ENCODE measurements at regions not wholly inside any gene's neighbourhood (a gene's known extent, or its start where the extent isn't known, plus 50 kb on each side); places are given as distances from the start of the nearest gene placed in this dataset.

- H3F3A ChIP-seq (ENCODE audit: insufficient read depth, low read length) = no peaks in the 10 kb centered on the region
- no peaks in the 10 kb centered on the region for H3K4me1 ChIP-seq (ENCODE audit: insufficient read depth, low read length, severe bottlenecking)
- no peaks in the 10 kb centered on the region for H3K9me2 ChIP-seq (ENCODE audit: low read depth, low read length)
- no peak overlapping the region for H3K4me2 ChIP-seq (ENCODE audit: low read length)
- no peaks in the 10 kb centered on the region for H3K79me2 ChIP-seq (ENCODE audit: insufficient read depth, low read length)
- no peaks in the 10 kb centered on the region for H4K20me1 ChIP-seq (ENCODE audit: insufficient read depth, low read length)
- H2AFZ ChIP-seq (ENCODE audit: low read length) = no peak overlapping the region
- H3K9ac ChIP-seq (ENCODE audit: low read length) = no peak overlapping the region
- no peak overlapping the region for H3K27ac ChIP-seq (ENCODE audit: low read depth, low read length, poor library complexity, severe bottlenecking)
- no peaks in the 10 kb centered on the region for H3K9me3 ChIP-seq (ENCODE audit: low read length)
- H3K36me3 ChIP-seq (ENCODE audit: insufficient read depth, low read length) = no peaks in the 10 kb centered on the region
- H3K27me3 ChIP-seq (ENCODE audit: insufficient read depth, low read length) = no peaks in the 10 kb centered on the region
- TF ChIP-seq EZH2 (IDR thresholded peaks at IDR 0.05; ENCODE audit: borderline replicate concordance, low read length) (no peak), CTCF (IDR thresholded peaks at IDR 0.05; ENCODE audit: low read length) (no peak)
- no peak overlapping the region for H3K4me3 ChIP-seq (ENCODE audit: low read depth, low read length, poor library complexity, severe bottlenecking)
These were observed 470.0 kb downstream of the EBF1 start for GRCh38 chr5:158629591-158630312.

- H3K9me2 ChIP-seq (ENCODE audit: low read depth, low read length) = no peaks in the 10 kb centered on the region
- H3K79me2 ChIP-seq (ENCODE audit: insufficient read depth, low read length) = no peaks in the 10 kb centered on the region
- H3K4me1 ChIP-seq (ENCODE audit: insufficient read depth, low read length, severe bottlenecking) = no peaks in the 10 kb centered on the region
- no peaks in the 10 kb centered on the region for H3F3A ChIP-seq (ENCODE audit: insufficient read depth, low read length)
- no peaks in the 10 kb centered on the region for H3K27me3 ChIP-seq (ENCODE audit: insufficient read depth, low read length)
- H3K4me3 ChIP-seq (ENCODE audit: low read depth, low read length, poor library complexity, severe bottlenecking) = no peak overlapping the region
- H3K4me2 ChIP-seq (ENCODE audit: low read length) = no peak overlapping the region
- H3K27ac ChIP-seq (ENCODE audit: low read depth, low read length, poor library complexity, severe bottlenecking) = no peak overlapping the region
- H2AFZ ChIP-seq (ENCODE audit: low read length) = no peak overlapping the region
- no peak for TF ChIP-seq CTCF (IDR thresholded peaks at IDR 0.05; ENCODE audit: low read length)
- no peak for TF ChIP-seq EZH2 (IDR thresholded peaks at IDR 0.05; ENCODE audit: borderline replicate concordance, low read length)
- no peak overlapping the region for H3K9ac ChIP-seq (ENCODE audit: low read length)
- no peaks in the 10 kb centered on the region for H3K9me3 ChIP-seq (ENCODE audit: low read length)
- no peaks in the 10 kb centered on the region for H3K36me3 ChIP-seq (ENCODE audit: insufficient read depth, low read length)
- no peaks in the 10 kb centered on the region for H4K20me1 ChIP-seq (ENCODE audit: insufficient read depth, low read length)
These were observed 473.0 kb downstream of the EBF1 start for GRCh38 chr5:158626718-158627117.

- Histone ChIP-seq H3K79me2 (ENCODE audit: insufficient read depth, low read length) (no peaks in the 10 kb centered on the region), H3K4me2 (ENCODE audit: low read length) (no peak overlapping the region), H3K27ac (ENCODE audit: low read depth, low read length, poor library complexity, severe bottlenecking) (no peak overlapping the region), H3K4me3 (ENCODE audit: low read depth, low read length, poor library complexity, severe bottlenecking) (no peak overlapping the region), H3F3A (ENCODE audit: insufficient read depth, low read length) (no peaks in the 10 kb centered on the region), H3K27me3 (ENCODE audit: insufficient read depth, low read length) (no peaks in the 10 kb centered on the region), H3K9me3 (ENCODE audit: low read length) (no peaks in the 10 kb centered on the region), H3K36me3 (ENCODE audit: insufficient read depth, low read length) (no peaks in the 10 kb centered on the region), H3K9me2 (ENCODE audit: low read depth, low read length) (no peaks in the 10 kb centered on the region), H2AFZ (ENCODE audit: low read length) (no peak overlapping the region), H3K9ac (ENCODE audit: low read length) (no peak overlapping the region), H4K20me1 (ENCODE audit: insufficient read depth, low read length) (no peaks in the 10 kb centered on the region), H3K4me1 (ENCODE audit: insufficient read depth, low read length, severe bottlenecking) (no peaks in the 10 kb centered on the region)
- no peak for TF ChIP-seq EZH2 (IDR thresholded peaks at IDR 0.05; ENCODE audit: borderline replicate concordance, low read length)
- TF ChIP-seq CTCF (IDR thresholded peaks at IDR 0.05; ENCODE audit: low read length) = no peak
These were observed 475.7 kb downstream of the EBF1 start for GRCh38 chr5:158623971-158624370.
